Neural cell (in vitro differentiated cells): ENCODE measurements at regions not wholly inside any gene's neighbourhood (a gene's known extent, or its start where the extent isn't known, plus 50 kb on each side); places are given as distances from the start of the nearest gene placed in this dataset.

Source experiments
- H2AFZ ChIP-seq: fragments of 200-600, 300-800 bp; sonication (generic), shearing (Covaris generic); 2 replicates; pipeline ENCODE4 v1.6.0; 2014; ENCODE audit warnings: low read depth, mild to moderate bottlenecking, antibody characterized with exemption, low read length, moderate library complexity
- H3F3A ChIP-seq: fragments of 200-600 bp; shearing (Covaris generic); 2 replicates; pipeline ENCODE4 v1.6.1; 2016; ENCODE audit warnings: mild to moderate bottlenecking, moderate library complexity, mixed read lengths, antibody characterized with exemption, low read length; ENCODE audit not compliant: insufficient read depth, poor library complexity, severe bottlenecking
- H3K27ac ChIP-seq: fragments of 200-600, 300-800 bp; sonication (generic), shearing (Covaris generic); 2 replicates; pipeline ENCODE4 v1.5.1; 2014; ENCODE audit warnings: mild to moderate bottlenecking, low read length, moderate library complexity
- H3K27me3 ChIP-seq: fragments of 300-800, 200-600 bp; sonication (generic), shearing (Covaris generic); 2 replicates; pipeline ENCODE4 v1.6.0; 2014; ENCODE audit warnings: mild to moderate bottlenecking, low read depth, low read length, moderate library complexity; ENCODE audit not compliant: insufficient read depth
- H3K36me3 ChIP-seq: fragments of 300-800, 200-600 bp; sonication (generic), shearing (Covaris generic); 2 replicates; pipeline ENCODE4 v1.5.1; 2014; ENCODE audit warnings: mild to moderate bottlenecking, antibody characterized with exemption, low read length, moderate library complexity; ENCODE audit not compliant: insufficient read depth
- H3K4me2 ChIP-seq: fragments of 300-800, 200-600 bp; sonication (generic), shearing (Covaris generic); 2 replicates; pipeline ENCODE4 v1.6.0; 2014; ENCODE audit warnings: mild to moderate bottlenecking, low read length
- H3K4me3 ChIP-seq: fragments of 300-800, 200-600 bp; sonication (generic), shearing (Covaris generic); 2 replicates; pipeline ENCODE4 v1.5.1; 2014; ENCODE audit warnings: mild to moderate bottlenecking, low read length, moderate library complexity
- H3K79me2 ChIP-seq: fragments of 200-600 bp; shearing (Covaris generic); replicated peaks from 2 replicates; pipeline ENCODE4 v1.6.0; 2014; ENCODE audit warnings: mild to moderate bottlenecking, low read length, moderate library complexity; ENCODE audit not compliant: insufficient read depth
- H3K9ac ChIP-seq: fragments of 300-800, 200-600 bp; sonication (generic), shearing (Covaris generic); 2 replicates; pipeline ENCODE4 v1.6.1; 2016; ENCODE audit warnings: mild to moderate bottlenecking, low read length, mixed read lengths
- H3K9me2 ChIP-seq: fragments of 200-600 bp; shearing (Covaris generic); 2 replicates; pipeline ENCODE4 v1.6.1; 2016; ENCODE audit warnings: mild to moderate bottlenecking, low read length, mixed read lengths; ENCODE audit not compliant: insufficient read depth
- H3K9me3 ChIP-seq: fragments of 200-600, 300-800 bp; sonication (generic), shearing (Covaris generic); 2 replicates; pipeline ENCODE4 v1.6.1; 2016; ENCODE audit warnings: mild to moderate bottlenecking, mixed run types, low read length, moderate library complexity, mixed read lengths
- H4K20me1 ChIP-seq: fragments of 200-600 bp; shearing (Covaris generic); 2 replicates; pipeline ENCODE4 v1.6.1; 2016; ENCODE audit warnings: mild to moderate bottlenecking, mixed run types; ENCODE audit not compliant: insufficient read depth
- CTCF ChIP-seq: fragments of 450-650 bp; IDR thresholded peaks from 2 replicates; pipeline ENCODE4 v1.5.1; 2014; ENCODE audit warnings: antibody characterized with exemption, mild to moderate bottlenecking, moderate library complexity; ENCODE audit not compliant: poor library complexity, severe bottlenecking
- EP300 ChIP-seq: fragments of 450-650 bp; conservative IDR thresholded peaks from 2 replicates; pipeline ENCODE4 v1.6.1; 2014; ENCODE audit warnings: antibody characterized with exemption, mild to moderate bottlenecking, moderate library complexity; ENCODE audit not compliant: poor library complexity, severe bottlenecking
- EZH2 ChIP-seq: fragments of 200-600, 300-800 bp; shearing (Covaris generic), sonication (generic); IDR thresholded peaks from 2 replicates; pipeline ENCODE4 v1.6.1; 2014; ENCODE audit warnings: antibody characterized with exemption, low read length, borderline replicate concordance, mild to moderate bottlenecking; ENCODE audit not compliant: insufficient read depth, poor library complexity, severe bottlenecking
- MXI1 ChIP-seq: fragments of 450-650 bp; conservative IDR thresholded peaks from 2 replicates; pipeline ENCODE4 v1.6.1; 2014; ENCODE audit warnings: antibody characterized with exemption, mild to moderate bottlenecking; ENCODE audit not compliant: poor library complexity, severe bottlenecking
- POLR2AphosphoS5 ChIP-seq: IDR thresholded peaks from 2 replicates; pipeline ENCODE4 v1.6.1; 2012
- RAD21 ChIP-seq: fragments of 450-650 bp; conservative IDR thresholded peaks from 2 replicates; pipeline ENCODE4 v1.6.1; 2014; ENCODE audit warnings: antibody characterized with exemption, mild to moderate bottlenecking, moderate library complexity
- REST ChIP-seq: IDR thresholded peaks from 2 replicates; pipeline ENCODE4 v1.6.1; 2012; ENCODE audit warnings: borderline replicate concordance
- SMC3 ChIP-seq: fragments of 450-650 bp; conservative IDR thresholded peaks from 2 replicates; pipeline ENCODE4 v1.6.1; 2014; ENCODE audit warnings: antibody characterized with exemption, mild to moderate bottlenecking, moderate library complexity; ENCODE audit not compliant: poor library complexity
- TAF1 ChIP-seq: IDR thresholded peaks from 2 replicates; pipeline ENCODE4 v1.6.1; 2012; ENCODE audit warnings: low read depth

GRCh38 chr5:30891660-30892059, 301.8 kb upstream of the CDH6 start:
- Histone ChIP-seq H3K36me3 (no peaks in the 10 kb centered on the region), H3K79me2 (no peaks in the 10 kb centered on the region), H3K27ac (no peak overlapping the region), H3K9ac (no peak overlapping the region), H3K9me2 (no peaks in the 10 kb centered on the region), H3K4me3 (no peak overlapping the region), H4K20me1 (no peaks in the 10 kb centered on the region), H3F3A (no peaks in the 10 kb centered on the region), H3K9me3 (no peaks in the 10 kb centered on the region), H3K27me3 (no peaks in the 10 kb centered on the region), H2AFZ (no peak overlapping the region), H3K4me2 (no peak overlapping the region)
- TF ChIP-seq RAD21 (no peak), EZH2 (no peak), CTCF (no peak), POLR2AphosphoS5 (no peak), REST (no peak), TAF1 (no peak), EP300 (no peak), MXI1 (no peak), SMC3 (no peak)

GRCh38 chr5:30890377-30890776, 303.1 kb upstream of the CDH6 start:
- Histone ChIP-seq H3K79me2 (no peaks in the 10 kb centered on the region), H3F3A (no peaks in the 10 kb centered on the region), H3K9me2 (no peaks in the 10 kb centered on the region), H3K9me3 (no peaks in the 10 kb centered on the region), H4K20me1 (no peaks in the 10 kb centered on the region), H3K27me3 (no peaks in the 10 kb centered on the region), H3K4me3 (no peak overlapping the region), H3K9ac (no peak overlapping the region), H3K36me3 (no peaks in the 10 kb centered on the region), H3K27ac (no peak overlapping the region), H2AFZ (no peak overlapping the region), H3K4me2 (no peak overlapping the region)
- TF ChIP-seq RAD21 (no peak), TAF1 (no peak), CTCF (no peak), SMC3 (no peak), POLR2AphosphoS5 (no peak), REST (no peak), EZH2 (no peak), MXI1 (no peak), EP300 (no peak)
